Spleen (tissue), 7 donors: ENCODE measurements at regions not wholly inside any gene's neighbourhood (a gene's known extent, or its start where the extent isn't known, plus 50 kb on each side); places are given as distances from the start of the nearest gene placed in this dataset.

Experiments
- POLR2AphosphoS5 ChIP-seq, 3 donors: sonication (generic); formaldehyde crosslinking; IDR thresholded peaks; one replicate each; pipeline ENCODE4 v1.5.1; 2017; ENCODE audit warnings: antibody characterized with exemption in 3 of 3
- TF ChIP-seq, protein P1 (sequence below), 11 experiments: fragments of 200-600 bp in 7 of 11; fragments of 450-650 bp in 4 of 11; sonication (generic) in 4 of 11; IDR thresholded peaks in 8 of 11; conservative IDR thresholded peaks in 3 of 11; 1 replicate in 7 of 11; 2 replicates in 4 of 11; pipeline versions ENCODE4 v1.4.0 to v1.8.0; 2016 to 2021; ENCODE audit warnings: antibody characterized with exemption in 11 of 11, inconsistent platforms in 4 of 11, mild to moderate bottlenecking in 1 of 11
- donor health status: DM: no; HTN: no; CAD: no; lungs with moderate emphysema.
- donor health status: DM: no; HTN: no; CAD: no.
- donor health status: DM: no; HTN: no; CAD: no.

DNA sequence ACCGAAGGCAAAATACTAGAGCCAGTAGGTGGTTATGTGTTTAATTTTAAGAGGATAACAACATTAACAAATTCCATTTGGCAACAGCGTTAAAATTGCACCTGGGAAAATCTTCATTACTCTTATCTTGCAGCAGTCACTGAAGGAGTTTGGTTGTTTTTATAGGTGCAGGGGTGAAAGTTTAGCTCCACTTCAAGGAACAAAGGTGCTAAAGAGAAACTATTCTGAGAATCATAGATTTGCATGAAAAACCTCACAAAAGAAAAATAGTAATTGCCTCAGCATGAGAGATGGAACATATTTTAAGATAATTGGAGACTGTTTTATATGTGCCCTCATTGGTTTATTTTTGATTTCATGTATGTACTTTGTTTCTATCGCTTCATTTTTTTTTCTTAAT lies 444.4 kb downstream of the UTRN start:
- TF ChIP-seq, protein P1, sequence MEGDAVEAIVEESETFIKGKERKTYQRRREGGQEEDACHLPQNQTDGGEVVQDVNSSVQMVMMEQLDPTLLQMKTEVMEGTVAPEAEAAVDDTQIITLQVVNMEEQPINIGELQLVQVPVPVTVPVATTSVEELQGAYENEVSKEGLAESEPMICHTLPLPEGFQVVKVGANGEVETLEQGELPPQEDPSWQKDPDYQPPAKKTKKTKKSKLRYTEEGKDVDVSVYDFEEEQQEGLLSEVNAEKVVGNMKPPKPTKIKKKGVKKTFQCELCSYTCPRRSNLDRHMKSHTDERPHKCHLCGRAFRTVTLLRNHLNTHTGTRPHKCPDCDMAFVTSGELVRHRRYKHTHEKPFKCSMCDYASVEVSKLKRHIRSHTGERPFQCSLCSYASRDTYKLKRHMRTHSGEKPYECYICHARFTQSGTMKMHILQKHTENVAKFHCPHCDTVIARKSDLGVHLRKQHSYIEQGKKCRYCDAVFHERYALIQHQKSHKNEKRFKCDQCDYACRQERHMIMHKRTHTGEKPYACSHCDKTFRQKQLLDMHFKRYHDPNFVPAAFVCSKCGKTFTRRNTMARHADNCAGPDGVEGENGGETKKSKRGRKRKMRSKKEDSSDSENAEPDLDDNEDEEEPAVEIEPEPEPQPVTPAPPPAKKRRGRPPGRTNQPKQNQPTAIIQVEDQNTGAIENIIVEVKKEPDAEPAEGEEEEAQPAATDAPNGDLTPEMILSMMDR (IDR thresholded peaks at IDR 0.05 in 8 of 11, conservative IDR thresholded peaks at IDR 0.05 in 3 of 11): no peak
- TF ChIP-seq POLR2AphosphoS5 (IDR thresholded peaks at IDR 0.05): no peak
